Right lobe of liver (tissue), 6 donors: ENCODE measurements at regions not wholly inside any gene's neighbourhood (a gene's known extent, or its start where the extent isn't known, plus 50 kb on each side); places are given as distances from the start of the nearest gene placed in this dataset.

Source experiments
- ATAC-seq, 4 donors: fragments of 200-7000 bp; cut with Tn5 transposase; one replicate each; pipeline ENCODE4 v1.9.1; 2020; ENCODE audit warnings: mild to moderate bottlenecking in 4 of 4, moderate library complexity in 4 of 4
- DNase-seq, 3 donors: peaks; one replicate each; pipeline ENCODE4 v3.0.0-alpha.2; 2020
- H3K27ac ChIP-seq, 3 donors: fragments of 200-600 bp; one replicate each; pipeline ENCODE4 v1.8.0; 2022
- H3K27me3 ChIP-seq, 2 donors: fragments of 200-600 bp; one replicate each; pipeline ENCODE4 v1.8.0; 2022
- H3K36me3 ChIP-seq, 4 donors: fragments of 200-600 bp; sonication (generic) in 1 of 4; one replicate each; pipeline versions ENCODE4 v1.5.1 to v1.8.0; 2017 to 2022; ENCODE audit warnings: control low read depth in 1 of 4
- H3K4me1 ChIP-seq, 4 donors: fragments of 200-600 bp; sonication (generic) in 1 of 4; one replicate each; pipeline versions ENCODE4 v1.5.1 to v1.8.0; 2017 to 2022; ENCODE audit warnings: control low read depth in 1 of 4
- H3K4me3 ChIP-seq, 3 donors: fragments of 200-600 bp; one replicate each; pipeline ENCODE4 v1.8.0; 2022
- H3K9me3 ChIP-seq, 4 donors: fragments of 200-600 bp; sonication (generic) in 1 of 4; one replicate each; pipeline versions ENCODE4 v1.5.1 to v1.8.0; 2017 to 2022; ENCODE audit warnings: control low read depth in 1 of 4
- CTCF ChIP-seq, 4 donors: fragments of 200-600 bp in 3 of 4; fragments of 450-650 bp in 1 of 4; IDR thresholded peaks; one replicate each; pipeline versions ENCODE4 v1.5.1 to v1.8.0; 2016 to 2022; ENCODE audit warnings: antibody characterized with exemption in 4 of 4, mild to moderate bottlenecking in 2 of 4
- POLR2A ChIP-seq: fragments of 450-650 bp; IDR thresholded peaks from one replicate; pipeline ENCODE4 v1.6.1; 2017; ENCODE audit warnings: antibody characterized with exemption, mild to moderate bottlenecking
- WGBS: methylation state at CpG from one replicate; pipeline ENCODE4 v1.1.6; 2018; ENCODE audit warnings: low coverage, low lambda C conversion rate; ENCODE audit not compliant: insufficient coverage; ENCODE audit errors: missing lambda C conversion rate; 5-methylcytosine and 5-hydroxymethylcytosine counted together
- intact Hi-C, 2 donors: fragments of 100-400 bp; cut with DNase I; formaldehyde crosslinking; loops; one replicate each; pipeline versions ENCODE4 v1.11.2 to v1.14.1; 2022
- donor health status: DM: no; HTN: yes; CAD: no.
- donor health status: DM: no; HTN: no; CAD: no.
- donor health status: DM: no; HTN: no; CAD: no.
- donor health status: DM: no; HTN: yes; CAD: no.
- donor health status: DM: no; HTN: yes; CAD: no.

GRCh38 chr5:125654392-125654791, 768.8 kb upstream of the GRAMD2B start:
- no peak overlapping the region for H3K27ac ChIP-seq
- H3K4me3 ChIP-seq: no peak overlapping the region
- TF ChIP-seq POLR2A: no peak
- no peak for TF ChIP-seq CTCF (IDR thresholded peaks at IDR 0.05)
- H3K36me3 ChIP-seq: no peaks in the 10 kb centered on the region
- H3K27me3 ChIP-seq: no peaks in the 10 kb centered on the region
- no peak for ATAC-seq
- H3K9me3 ChIP-seq: no peaks in the 10 kb centered on the region
- DNase-seq: no peak
- no peaks in the 10 kb centered on the region for H3K4me1 ChIP-seq
- intact Hi-C loops: no loop called here

GRCh38 chr5:125655156-125655555, 768.1 kb upstream of the GRAMD2B start:
- no peaks in the 10 kb centered on the region for H3K4me1 ChIP-seq
- no peak for ATAC-seq
- H3K36me3 ChIP-seq: no peaks in the 10 kb centered on the region
- no peak overlapping the region for H3K4me3 ChIP-seq
- TF ChIP-seq CTCF (IDR thresholded peaks at IDR 0.05): no peak
- no peak for TF ChIP-seq POLR2A
- no peak overlapping the region for H3K27ac ChIP-seq
- no peaks in the 10 kb centered on the region for H3K9me3 ChIP-seq
- no peaks in the 10 kb centered on the region for H3K27me3 ChIP-seq
- intact Hi-C loops: no loop called here
- DNase-seq: no peak

- DNase-seq: no peak
- intact Hi-C loops: no loop called here
- no peak overlapping the region for H3K4me3 ChIP-seq
- no peaks in the 10 kb centered on the region for H3K36me3 ChIP-seq
- no peak for TF ChIP-seq POLR2A
- TF ChIP-seq CTCF (IDR thresholded peaks at IDR 0.05): no peak
- no peak overlapping the region for H3K27ac ChIP-seq
- H3K4me1 ChIP-seq: no peaks in the 10 kb centered on the region
- no peaks in the 10 kb centered on the region for H3K27me3 ChIP-seq
- ATAC-seq: no peak
- H3K9me3 ChIP-seq: no peaks in the 10 kb centered on the region
- 69% methylated on average over 2 of the region's 2 CpGs for WGBS
Measured at GRCh38 chr5:125657936-125658335, 765.3 kb upstream of the GRAMD2B start.

GRCh38 chr5:125659316-125660023, 763.7 kb upstream of the GRAMD2B start:
- intact Hi-C loops: no loop called here
- Histone ChIP-seq H3K9me3 (no peaks in the 10 kb centered on the region), H3K27ac (no peak overlapping the region), H3K36me3 (no peaks in the 10 kb centered on the region), H3K4me3 (no peak overlapping the region), H3K27me3 (no peaks in the 10 kb centered on the region), H3K4me1 (no peaks in the 10 kb centered on the region)
- DNase-seq (no peak), ATAC-seq (no peak)
- TF ChIP-seq POLR2A (no peak), CTCF (IDR thresholded peaks at IDR 0.05) (no peak)
- WGBS: 46% methylated on average over 2 of the region's 2 CpGs
